Activated effector memory CD4-positive, alpha-beta T cell treated with Interleukin-2 at 50 U/mL for 16 hours (primary cell): ENCODE measurements at regions not wholly inside any gene's neighbourhood (a gene's known extent, or its start where the extent isn't known, plus 50 kb on each side); places are given as distances from the start of the nearest gene placed in this dataset.

Experiments used
- DNase-seq: peaks from one replicate; pipeline ENCODE4 v3.0.0-alpha.2; 2020

- DNase-seq: no peak
These were observed 300.0 kb upstream of the HDAC4 start for GRCh38 chr2:239700686-239701345.

GRCh38 chr2:239697399-239698164 lies 296.8 kb upstream of the HDAC4 start:
- DNase-seq: no peak

GRCh38 chr2:239696559-239697207 lies 295.9 kb upstream of the HDAC4 start:
- no peak for DNase-seq

- no peak for DNase-seq
These were observed 295.0 kb upstream of the HDAC4 start for GRCh38 chr2:239695728-239696240.

GRCh38 chr2:239695106-239695727 lies 294.4 kb upstream of the HDAC4 start:
- no peak for DNase-seq

- DNase-seq: no peak
These were observed 293.7 kb upstream of the HDAC4 start for GRCh38 chr2:239694487-239694886.

GRCh38 chr2:239693761-239694415 lies 293.1 kb upstream of the HDAC4 start:
- DNase-seq: no peak

- DNase-seq: no peak
These were observed 292.5 kb upstream of the HDAC4 start for GRCh38 chr2:239693330-239693729.

GRCh38 chr2:239692919-239693318 lies 292.1 kb upstream of the HDAC4 start:
- no peak for DNase-seq

- no peak for DNase-seq
These were observed 291.6 kb upstream of the HDAC4 start for GRCh38 chr2:239692362-239692851.

GRCh38 chr2:239691720-239692119 lies 290.9 kb upstream of the HDAC4 start:
- DNase-seq: no peak

- DNase-seq: no peak
These were observed 290.1 kb upstream of the HDAC4 start for GRCh38 chr2:239690651-239691631.

GRCh38 chr2:239689985-239690384 lies 289.2 kb upstream of the HDAC4 start:
- no peak for DNase-seq

GRCh38 chr2:239689410-239689809 lies 288.6 kb upstream of the HDAC4 start:
- DNase-seq: no peak

- DNase-seq: no peak
These were observed 288.0 kb upstream of the HDAC4 start for GRCh38 chr2:239688840-239689239.

- DNase-seq: no peak
These were observed 287.4 kb upstream of the HDAC4 start for GRCh38 chr2:239688122-239688681.

GRCh38 chr2:239687441-239687840 lies 286.6 kb upstream of the HDAC4 start:
- DNase-seq: no peak

GRCh38 chr2:239685965-239686364 lies 285.1 kb upstream of the HDAC4 start:
- DNase-seq: no peak

- no peak for DNase-seq
These were observed 284.7 kb upstream of the HDAC4 start for GRCh38 chr2:239685556-239685955.

GRCh38 chr2:239684996-239685395 lies 284.2 kb upstream of the HDAC4 start:
- DNase-seq: no peak

GRCh38 chr2:239684271-239684810 lies 283.5 kb upstream of the HDAC4 start:
- DNase-seq: no peak
